Gastroesophageal sphincter (tissue), 4 donors: ENCODE measurements at regions not wholly inside any gene's neighbourhood (a gene's known extent, or its start where the extent isn't known, plus 50 kb on each side); places are given as distances from the start of the nearest gene placed in this dataset.

Source experiments
- ATAC-seq: fragments of 150-250 bp; one replicate; pipeline ENCODE4 v1.9.1; 2016; ENCODE audit warnings: mild to moderate bottlenecking, moderate library complexity
- H3K27ac ChIP-seq, 4 donors: fragments of 200-600 bp; sonication (generic) in 3 of 4; 1 replicate in 3 of 4; 2 replicates in 1 of 4; pipeline ENCODE4 v1.5.1; 2016 to 2019
- H3K27me3 ChIP-seq: fragments of 200-600 bp; sonication (generic); one replicate; pipeline ENCODE4 v1.5.1; 2019
- H3K36me3 ChIP-seq, 2 donors: fragments of 200-600 bp; sonication (generic); one replicate each; pipeline ENCODE4 v1.5.1; 2019; ENCODE audit warnings: control low read depth in 1 of 2
- H3K4me1 ChIP-seq, 3 donors: fragments of 200-600 bp; sonication (generic); 1 replicate in 2 of 3; 2 replicates in 1 of 3; pipeline ENCODE4 v1.5.1; 2016 to 2019; ENCODE audit warnings: control low read depth in 2 of 3
- H3K4me3 ChIP-seq, 2 donors: fragments of 200-600 bp; sonication (generic); one replicate each; pipeline ENCODE4 v1.5.1; 2019; ENCODE audit warnings: mild to moderate bottlenecking in 1 of 2, moderate library complexity in 1 of 2
- H3K9me3 ChIP-seq, 3 donors: fragments of 200-600 bp; sonication (generic); one replicate each; pipeline ENCODE4 v1.5.1; 2017 to 2019; ENCODE audit warnings: control low read depth in 2 of 3
- CTCF ChIP-seq, 4 experiments: fragments of 200-600 bp in 2 of 4; fragments of 450-650 bp in 2 of 4; sonication (generic) in 1 of 4; IDR thresholded peaks; one replicate each; pipeline ENCODE4 v1.5.1; 2017 to 2019; ENCODE audit warnings: antibody characterized with exemption in 4 of 4, mild to moderate bottlenecking in 2 of 4, moderate library complexity in 2 of 4
- EP300 ChIP-seq: sonication (generic); formaldehyde crosslinking; IDR thresholded peaks from one replicate; pipeline ENCODE4 v1.6.1; 2017; ENCODE audit warnings: antibody characterized with exemption, mild to moderate bottlenecking
- POLR2A ChIP-seq, 2 donors: fragments of 450-650 bp; IDR thresholded peaks; one replicate each; pipeline ENCODE4 v1.6.1; 2017; ENCODE audit warnings: antibody characterized with exemption in 2 of 2, mild to moderate bottlenecking in 2 of 2, moderate library complexity in 1 of 2
- POLR2AphosphoS5 ChIP-seq: sonication (generic); formaldehyde crosslinking; IDR thresholded peaks from one replicate; pipeline ENCODE4 v1.6.1; 2017; ENCODE audit warnings: antibody characterized with exemption
- WGBS, 2 donors: methylation state at CpG; one replicate each; pipeline ENCODE4 v1.1.5; 2018; ENCODE audit warnings: low coverage in 1 of 2; 5-methylcytosine and 5-hydroxymethylcytosine counted together

GRCh38 chr4:24476282-24476681, 108.1 kb downstream of the DHX15 start:
- H3K27ac ChIP-seq, result no peak overlapping the region

GRCh38 chr4:24475756-24476155, 108.6 kb downstream of the DHX15 start:
- no peak overlapping the region for H3K27ac ChIP-seq
- no peak overlapping the region for H3K4me3 ChIP-seq
- no peaks in the 10 kb centered on the region for H3K36me3 ChIP-seq
- H3K4me1 ChIP-seq, result peaks cover 0 to 38% (median 17%) of the 10 kb centered on the region in 3 donors
- no peak for ATAC-seq
- WGBS, 2 donors, result 80 to 83% methylated on average over 2 of the region's 3 CpGs
- no peaks in the 10 kb centered on the region for H3K9me3 ChIP-seq
- TF ChIP-seq CTCF (IDR thresholded peaks at IDR 0.05) (no peak), EP300 (no peak), POLR2AphosphoS5 (no peak), POLR2A (IDR thresholded peaks at IDR 0.05) (no peak)
- peaks cover 9% of the 10 kb centered on the region for H3K27me3 ChIP-seq

More at GRCh38 chr4:24476282-24476681, 108.1 kb downstream of the DHX15 start:
- TF ChIP-seq EP300 (no peak), POLR2A (IDR thresholded peaks at IDR 0.05) (no peak), CTCF (IDR thresholded peaks at IDR 0.05) (peak; percentile 41 to 55 (median 46)), POLR2AphosphoS5 (no peak)
- 33 to 40% methylated on average over 4 of the region's 4 CpGs for WGBS, 2 donors
- H3K4me1 ChIP-seq, result peaks cover 0 to 33% (median 17%) of the 10 kb centered on the region in 3 donors
- no peak for ATAC-seq
- H3K9me3 ChIP-seq, result no peaks in the 10 kb centered on the region
- no peak overlapping the region for H3K4me3 ChIP-seq
- no peaks in the 10 kb centered on the region for H3K36me3 ChIP-seq
- H3K27me3 ChIP-seq, result peaks cover 9% of the 10 kb centered on the region

- TF ChIP-seq POLR2AphosphoS5 (no peak), CTCF (IDR thresholded peaks at IDR 0.05) (peak in 1 of 4 experiments; percentile 3)
- Histone ChIP-seq H3K4me1 (peaks cover 0 to 62% (median 20%) of the 10 kb centered on the region in 3 donors), H3K4me3 (peak overlapping the region; percentile 27 to 69), H3K27ac (peak overlapping the region; percentile 7 to 89 (median 86)), H3K36me3 (no peaks in the 10 kb centered on the region), H3K9me3 (no peaks in the 10 kb centered on the region), H3K27me3 (peaks cover 6% of the 10 kb centered on the region)
- WGBS, 2 donors, result 0% methylated on average over 7 to 13 of the region's 13 CpGs
- no peak for ATAC-seq
Measured at GRCh38 chr4:24473309-24473721, 111.0 kb downstream of the DHX15 start.

DNA sequence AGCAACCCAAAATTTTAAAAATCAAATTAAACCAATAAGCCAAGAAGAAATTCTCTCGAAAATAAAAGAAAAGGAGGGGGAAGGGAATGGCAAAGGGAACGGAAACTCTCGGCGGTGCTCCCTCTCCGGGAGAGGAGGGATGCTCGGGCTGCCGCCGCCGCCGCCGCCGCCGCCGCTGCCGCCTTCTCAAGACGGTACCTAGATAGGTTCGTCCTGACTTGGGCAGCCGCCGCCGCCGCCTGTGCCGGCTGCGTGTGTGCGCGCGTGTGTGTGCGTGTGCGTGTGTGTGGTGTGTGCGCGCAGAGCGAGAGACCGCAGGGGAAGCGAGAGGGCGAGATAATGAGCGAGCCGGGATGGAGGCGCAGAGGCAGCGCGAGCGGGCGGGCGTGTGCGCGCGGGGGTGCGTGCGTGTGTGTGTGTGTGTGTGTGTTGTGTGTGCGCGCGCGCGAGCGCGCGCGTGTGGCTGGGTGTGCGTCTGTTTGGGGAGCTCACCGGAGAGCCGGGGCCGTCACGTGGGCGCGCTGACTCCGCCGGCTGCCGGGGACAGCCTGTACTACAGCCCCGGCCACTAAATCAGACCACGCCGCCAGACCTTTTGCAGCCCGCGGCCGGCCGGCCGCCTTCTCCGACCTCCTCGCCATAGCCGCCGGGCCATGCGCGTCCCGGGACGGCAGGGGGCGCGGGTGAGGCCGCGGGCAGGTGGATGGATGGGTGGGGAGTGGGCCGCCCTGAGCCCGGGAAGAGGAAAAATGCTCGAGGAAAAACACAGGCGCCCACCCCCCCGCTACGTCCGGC, 111.6 kb downstream of the DHX15 start:
- TF ChIP-seq EP300, result no peak
- peak; percentile 69 for TF ChIP-seq POLR2AphosphoS5
- TF ChIP-seq CTCF (IDR thresholded peaks at IDR 0.05), result peak; percentile 65 to 87 (median 81)
- TF ChIP-seq POLR2A (IDR thresholded peaks at IDR 0.05), result peak; percentile 43 to 51
- WGBS, 2 donors, result 0 to 1% methylated on average over 16 to 41 of the region's 93 CpGs
- ATAC-seq, result peak; percentile 90
- Histone ChIP-seq H3K4me3 (peak overlapping the region; percentile 27 to 69), H3K27ac (peak overlapping the region; percentile 45 to 89 (median 86)), H3K9me3 (no peaks in the 10 kb centered on the region), H3K4me1 (peaks cover 0 to 62% (median 20%) of the 10 kb centered on the region in 3 donors), H3K27me3 (peaks cover 6% of the 10 kb centered on the region), H3K36me3 (no peaks in the 10 kb centered on the region)

DNA sequence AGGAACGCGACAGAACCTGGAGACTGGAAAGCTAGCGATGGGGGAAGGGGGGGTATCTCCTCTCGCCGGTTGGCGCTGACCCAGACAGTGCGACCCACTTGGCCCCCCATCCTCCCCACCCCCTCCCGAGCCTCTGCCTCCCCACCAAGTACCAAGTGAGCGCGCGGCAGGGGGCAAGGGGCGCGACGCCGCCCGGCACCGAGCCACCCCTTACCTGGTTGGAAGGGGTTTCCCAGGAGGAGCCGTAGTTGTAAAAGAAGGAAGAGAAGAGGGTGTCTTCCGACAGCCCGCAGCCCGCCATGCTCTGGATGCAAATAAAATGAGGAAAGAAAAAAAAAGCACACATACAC, 112.2 kb downstream of the DHX15 start:
- no peak for ATAC-seq
- peak overlapping the region; percentile 27 to 69 for H3K4me3 ChIP-seq
- no peaks in the 10 kb centered on the region for H3K9me3 ChIP-seq
- H3K27ac ChIP-seq, result peak overlapping the region; percentile 45 to 89 (median 86)
- WGBS, 2 donors, result 0% methylated on average over 3 of the region's 21 CpGs; no CpG with 5 or more reads in 1 of the 2 donors
- H3K36me3 ChIP-seq, result no peaks in the 10 kb centered on the region
- peaks cover 6% of the 10 kb centered on the region for H3K27me3 ChIP-seq
- H3K4me1 ChIP-seq, result peaks cover 0 to 57% (median 20%) of the 10 kb centered on the region in 3 donors
- TF ChIP-seq EP300, result no peak
- no peak for TF ChIP-seq CTCF (IDR thresholded peaks at IDR 0.05)
- no peak for TF ChIP-seq POLR2AphosphoS5
- TF ChIP-seq POLR2A (IDR thresholded peaks at IDR 0.05), result no peak
